Renal cortex interstitium (tissue), 11 donors: ENCODE measurements at regions not wholly inside any gene's neighbourhood (a gene's known extent, or its start where the extent isn't known, plus 50 kb on each side); places are given as distances from the start of the nearest gene placed in this dataset.

Source experiments
- DNase-seq, 11 donors: peaks; one replicate each; pipeline ENCODE4 v3.0.0-alpha.2; 2013; ENCODE audit warnings: low read depth in 9 of 11, low spot score in 4 of 11; ENCODE audit errors: extremely low read depth in 1 of 11

DNA sequence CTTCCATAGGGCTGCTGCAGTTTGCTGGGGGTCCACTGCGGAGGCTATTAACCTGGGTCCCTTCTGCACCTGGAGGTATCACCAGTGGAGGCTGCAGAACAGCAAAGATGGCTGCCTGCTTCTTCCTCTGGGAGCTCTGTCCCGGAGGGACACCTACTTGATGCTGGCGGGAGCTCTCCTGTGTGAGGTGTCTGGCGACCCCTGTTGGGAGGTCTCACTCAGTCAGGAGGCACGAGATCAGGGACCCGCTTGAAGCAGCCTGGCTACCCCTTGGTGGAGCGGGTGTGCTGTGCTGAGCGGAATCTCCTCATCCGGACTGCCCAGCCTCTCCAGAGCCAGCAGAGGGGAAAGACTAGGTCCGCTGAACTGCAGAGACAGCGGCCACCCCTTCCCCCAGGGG, 56.0 kb upstream of the CTXND1 start:
- DNase-seq: no peak

DNA sequence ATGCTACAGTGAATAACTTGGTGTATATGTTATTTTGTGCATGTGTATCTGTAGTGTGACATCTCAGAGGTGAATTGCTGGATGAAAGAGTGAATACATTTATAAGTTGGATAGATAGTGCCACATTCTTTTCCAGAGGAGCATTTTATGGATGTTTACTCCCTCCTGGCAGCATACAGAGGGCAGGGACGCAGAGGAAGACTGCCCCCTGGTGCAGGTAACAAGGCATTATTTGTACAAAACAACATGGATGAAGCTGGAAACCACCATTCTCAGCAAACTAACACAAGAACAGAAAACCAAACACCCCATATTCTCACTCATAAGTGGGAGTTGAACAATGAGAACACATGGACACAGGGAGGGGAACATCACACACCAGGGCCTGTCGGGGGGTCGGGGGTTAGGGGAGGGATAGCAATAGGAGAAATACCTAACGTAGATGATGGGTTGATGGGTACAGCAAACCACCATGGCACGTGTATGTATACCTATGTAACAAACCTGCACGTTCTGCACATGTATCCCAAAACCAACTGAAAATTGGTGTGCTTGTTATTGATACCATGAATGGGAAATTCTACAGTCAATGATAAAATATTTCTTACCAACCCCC, 57.9 kb upstream of the CTXND1 start:
- DNase-seq: peak in 6 of 11 donors; percentile 6 to 35 (median 20)

DNA sequence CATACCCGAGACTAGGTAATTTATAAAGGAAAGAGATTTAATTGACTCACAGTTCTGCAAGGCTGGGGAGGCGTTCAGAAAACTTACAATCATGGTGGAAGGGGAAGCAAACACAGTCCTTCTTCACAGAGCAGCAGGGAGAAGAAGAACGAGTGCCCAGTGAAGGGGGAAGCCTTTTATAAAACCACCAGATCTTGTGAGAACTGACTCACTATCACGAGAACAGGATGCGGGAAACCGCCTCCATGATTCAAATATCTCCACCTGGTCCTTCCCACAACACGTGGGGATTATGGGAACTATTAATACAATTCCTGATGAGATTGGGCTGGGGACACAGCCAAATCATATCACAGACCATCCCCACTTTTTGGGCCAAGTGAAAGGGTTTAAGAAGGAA, 58.8 kb upstream of the CTXND1 start:
- no peak for DNase-seq

DNA sequence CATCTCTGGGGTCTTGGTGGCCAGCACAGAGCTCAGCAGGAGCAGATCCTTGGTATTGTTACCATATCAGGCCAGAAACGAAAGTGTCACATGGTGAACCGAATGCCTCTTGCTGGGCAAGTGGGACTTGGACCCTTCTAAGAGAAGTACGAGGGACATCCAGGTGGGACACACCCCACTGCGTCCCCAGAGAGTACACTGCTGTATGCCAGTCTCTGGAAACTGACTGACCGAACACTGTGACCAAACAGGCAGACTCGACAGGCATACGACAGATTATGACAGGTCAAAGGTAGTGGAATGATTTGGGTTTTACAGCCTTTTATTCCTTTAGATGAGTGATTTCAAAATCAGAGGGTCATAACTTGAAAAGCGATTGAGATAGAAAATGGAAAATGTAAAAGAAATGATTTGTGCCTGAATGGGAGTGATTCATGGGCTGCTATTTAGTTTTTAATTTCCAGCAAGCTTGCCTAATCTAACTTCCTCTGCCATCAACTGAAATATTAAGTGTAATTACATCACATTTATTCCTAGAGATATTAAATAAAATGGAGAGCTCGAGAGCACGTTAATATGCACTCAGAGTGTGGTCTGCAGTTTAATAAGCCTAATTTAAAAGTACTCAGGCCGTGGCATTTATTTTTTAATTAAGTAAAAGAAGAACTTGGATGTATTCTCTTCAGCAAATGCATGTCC, 63.4 kb upstream of the CTXND1 start:
- DNase-seq: no peak

DNA sequence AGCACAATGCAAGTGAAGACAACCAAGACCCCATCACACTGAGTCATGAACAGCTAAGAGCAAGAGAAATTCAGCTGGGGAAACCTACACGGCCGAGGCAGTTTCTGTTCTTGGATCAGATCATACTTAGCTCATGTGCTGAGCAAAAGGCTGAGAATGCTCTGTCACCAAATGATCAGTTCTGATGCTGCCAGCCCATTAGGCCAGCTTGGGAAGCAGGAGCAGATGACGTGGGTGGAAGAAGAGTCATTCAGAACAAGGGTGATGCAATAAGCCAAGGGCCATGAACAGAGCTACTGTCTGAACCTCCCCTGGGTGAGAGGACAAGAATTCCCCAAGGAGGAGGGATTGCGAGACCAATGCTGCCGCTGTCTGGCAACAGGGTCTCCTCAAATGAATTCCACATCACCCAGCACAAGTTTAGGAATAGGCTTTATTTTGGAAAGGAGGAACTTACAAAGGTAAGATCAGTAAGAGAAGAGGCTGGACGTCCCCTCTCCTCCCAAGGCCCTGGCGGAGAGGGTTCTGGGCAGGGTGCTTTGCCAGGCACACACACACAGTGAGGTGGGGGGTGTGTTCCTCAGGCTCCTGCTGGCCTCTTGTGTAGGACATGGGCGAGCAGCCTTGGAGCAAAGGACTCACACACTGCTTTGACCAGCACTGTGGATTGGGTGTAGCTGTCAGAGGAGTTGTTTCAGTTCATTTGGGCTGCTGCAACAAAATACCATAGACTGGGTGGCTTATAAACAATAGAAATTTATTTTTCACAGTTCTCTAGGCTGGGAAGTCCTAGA, 65.6 kb upstream of the CTXND1 start:
- no peak for DNase-seq

DNA sequence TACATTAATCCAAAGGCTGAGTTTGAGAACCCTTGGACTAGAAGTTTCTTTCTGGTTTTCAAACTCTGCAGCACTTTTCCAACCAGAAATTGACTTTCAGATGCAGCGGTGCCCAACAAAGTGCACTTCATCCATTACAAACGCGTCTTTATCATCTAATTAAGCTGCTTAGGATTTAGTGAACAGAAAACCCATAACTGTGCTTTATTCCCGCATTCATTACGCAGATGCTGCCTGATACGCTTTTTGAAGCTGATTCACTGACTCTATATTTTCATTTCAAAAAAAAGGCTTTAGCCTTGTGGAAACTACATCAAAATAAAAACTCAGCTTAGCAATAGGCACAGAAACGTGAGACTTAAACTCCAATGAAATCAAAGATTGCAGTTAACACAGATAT, 69.8 kb upstream of the CTXND1 start:
- no peak for DNase-seq

DNA sequence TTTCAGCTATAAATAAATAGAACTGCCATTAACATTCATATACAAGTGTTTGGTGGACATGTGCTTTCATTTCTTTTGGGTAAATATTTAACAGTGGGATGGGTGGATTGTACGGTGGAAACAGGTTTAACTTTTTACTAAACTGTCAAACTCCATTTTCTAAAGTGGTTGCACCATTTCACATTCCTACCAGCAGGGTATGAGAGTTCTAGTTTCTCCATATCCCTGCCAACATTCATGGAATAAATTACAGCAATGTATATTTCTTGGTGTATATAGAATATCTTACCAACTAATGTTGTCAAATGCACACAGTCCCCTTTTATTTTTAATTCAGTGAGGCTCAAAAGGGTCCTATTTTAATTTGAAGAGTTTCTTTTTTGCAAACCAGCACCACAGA, 71.3 kb upstream of the CTXND1 start:
- no peak for DNase-seq

DNA sequence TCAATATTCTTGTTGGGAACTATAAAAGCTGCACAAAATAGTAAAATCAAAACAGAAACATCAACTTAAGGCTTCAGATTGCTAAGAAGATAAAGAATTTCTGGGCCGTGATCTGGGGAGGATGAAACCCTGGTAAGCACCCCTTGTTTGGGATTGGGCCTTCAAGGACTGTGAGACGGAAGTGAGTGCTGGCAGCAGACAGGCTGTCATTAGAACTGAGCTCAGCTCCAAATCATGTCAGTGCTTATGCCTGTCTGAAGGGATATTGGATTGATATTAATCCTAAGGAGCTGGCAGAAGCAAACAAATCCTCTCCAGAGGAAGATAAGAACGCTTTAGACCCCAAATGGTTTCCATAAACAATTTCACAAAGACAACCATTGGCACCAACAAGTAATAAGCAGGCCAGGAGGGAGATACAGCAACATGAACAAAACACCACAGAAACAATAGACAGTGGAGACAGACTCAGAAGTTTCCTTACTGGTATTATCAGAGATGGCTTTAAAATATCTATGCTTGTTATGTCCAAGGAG, 72.6 kb upstream of the CTXND1 start:
- DNase-seq: no peak

DNA sequence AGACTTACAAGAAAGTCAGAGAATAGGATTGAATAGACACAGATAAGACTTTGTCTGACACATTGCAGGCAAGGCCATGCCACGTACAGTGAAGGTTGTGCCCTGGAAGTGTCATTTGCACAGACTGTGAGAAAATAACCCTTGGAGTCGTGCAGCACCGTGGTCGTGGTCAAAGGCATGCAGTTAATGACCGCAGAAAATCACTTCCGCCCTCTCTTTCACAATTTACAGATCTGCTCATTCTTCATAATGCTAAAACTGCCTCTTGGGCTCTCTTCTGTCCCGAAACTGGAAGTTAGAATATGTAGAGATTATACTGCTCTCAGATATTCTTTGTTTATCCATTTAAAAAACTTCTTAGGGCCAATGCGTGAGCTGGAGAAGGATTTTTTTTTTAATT, 73.2 kb upstream of the CTXND1 start:
- DNase-seq: no peak

DNA sequence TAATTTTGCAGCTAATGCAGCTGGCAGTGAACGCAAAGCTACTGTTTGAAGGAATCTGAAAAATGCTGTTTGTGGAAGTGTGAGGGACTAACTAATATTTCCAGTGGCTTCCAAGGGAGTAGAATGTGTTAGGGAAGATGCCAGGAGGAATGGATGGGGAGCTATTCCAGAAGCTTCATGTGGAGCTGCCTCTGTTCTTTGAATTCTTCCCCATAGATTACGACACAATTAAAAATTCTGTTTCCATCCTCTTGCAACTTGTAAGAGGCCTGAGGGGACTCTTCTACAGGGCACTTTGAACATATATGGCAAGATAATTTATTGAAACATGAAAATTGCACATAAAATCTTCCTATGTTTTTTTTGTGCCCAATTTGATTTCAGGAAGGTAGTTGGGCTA, 74.3 kb upstream of the CTXND1 start:
- DNase-seq: no peak

DNA sequence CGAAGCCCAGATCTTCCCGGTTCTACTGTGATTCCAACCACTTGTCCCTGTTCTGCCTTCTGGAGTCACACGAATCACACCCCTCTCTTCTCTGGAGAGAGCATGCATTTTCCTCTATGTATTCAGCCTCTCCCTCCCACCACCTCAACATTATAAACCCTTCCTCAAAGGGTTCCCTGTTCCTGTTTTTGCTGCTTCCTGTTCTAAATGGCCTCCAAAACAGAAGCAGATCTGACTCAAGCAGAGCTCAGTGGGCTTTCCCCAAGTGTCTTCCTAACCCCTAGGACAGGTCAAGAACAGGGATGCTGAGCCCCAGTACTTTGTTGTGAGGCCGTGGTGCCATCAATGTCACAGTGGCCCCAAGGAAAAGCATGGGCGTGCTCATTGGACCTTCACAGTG, 75.7 kb upstream of the ARNT2 start:
- DNase-seq: no peak

DNA sequence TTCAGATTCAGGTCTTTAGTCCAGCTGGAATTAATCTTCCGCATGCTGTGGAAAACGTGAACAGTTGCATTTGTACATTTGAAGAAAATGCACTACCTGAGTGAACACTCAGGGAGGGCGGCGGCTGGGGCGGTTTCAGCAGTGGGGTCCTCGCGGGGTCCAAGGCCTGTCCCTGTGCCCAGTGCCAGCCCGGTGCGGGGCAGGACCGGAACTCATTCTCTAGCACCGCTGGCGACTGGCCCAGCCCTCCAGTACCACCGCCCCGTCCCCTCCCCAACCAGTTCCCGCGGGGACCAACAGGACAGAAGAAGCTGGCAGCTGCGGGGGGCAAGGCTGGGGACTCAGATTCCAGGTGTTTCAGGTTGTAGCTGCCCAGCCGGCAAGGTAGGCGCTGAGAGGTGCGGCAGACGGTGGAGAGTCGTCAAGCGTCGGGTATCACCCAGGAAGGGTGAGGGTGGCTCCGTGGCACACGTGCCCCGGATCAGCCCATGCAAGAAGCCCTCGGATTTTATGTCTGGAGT, 72.2 kb upstream of the ARNT2 start:
- no peak for DNase-seq

DNA sequence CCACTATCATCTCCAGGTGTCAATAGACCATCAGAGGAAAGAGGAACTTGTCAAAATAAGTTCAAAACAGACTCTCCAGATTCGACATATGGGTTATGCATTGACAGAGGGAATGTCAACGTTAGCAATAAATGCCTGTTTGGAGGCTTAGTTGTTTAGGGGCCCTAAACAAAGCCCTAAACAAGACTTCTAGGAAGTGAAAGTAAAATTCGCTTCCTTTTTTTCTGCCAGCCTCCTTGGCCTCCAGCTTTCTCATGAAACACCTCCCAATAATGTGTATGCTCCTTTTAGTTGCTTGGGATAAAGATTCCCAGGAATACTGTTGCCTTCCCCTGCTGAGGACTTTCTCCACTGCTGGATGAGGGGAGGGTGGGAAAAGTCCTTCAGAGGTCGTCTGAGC, 70.9 kb upstream of the ARNT2 start:
- no peak for DNase-seq

DNA sequence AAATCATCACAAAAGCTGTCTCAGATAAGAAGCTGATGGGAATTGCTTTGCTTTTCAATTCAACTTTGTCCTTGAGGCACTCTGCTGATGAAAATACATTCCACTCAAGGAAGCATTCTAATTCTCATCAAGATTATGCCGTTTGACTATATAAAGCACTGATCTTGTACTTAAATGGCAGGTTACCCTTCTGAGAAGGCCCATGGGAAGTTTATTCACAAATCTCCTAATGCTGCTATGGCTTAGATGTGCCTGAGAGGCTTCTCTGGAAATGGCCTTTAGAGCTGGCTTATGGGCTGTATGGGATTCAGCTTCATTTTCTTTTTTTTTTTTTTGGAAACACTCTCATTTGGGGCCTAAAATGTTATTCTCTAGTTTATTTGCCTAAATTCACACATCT, 69.7 kb upstream of the ARNT2 start:
- DNase-seq: no peak

DNA sequence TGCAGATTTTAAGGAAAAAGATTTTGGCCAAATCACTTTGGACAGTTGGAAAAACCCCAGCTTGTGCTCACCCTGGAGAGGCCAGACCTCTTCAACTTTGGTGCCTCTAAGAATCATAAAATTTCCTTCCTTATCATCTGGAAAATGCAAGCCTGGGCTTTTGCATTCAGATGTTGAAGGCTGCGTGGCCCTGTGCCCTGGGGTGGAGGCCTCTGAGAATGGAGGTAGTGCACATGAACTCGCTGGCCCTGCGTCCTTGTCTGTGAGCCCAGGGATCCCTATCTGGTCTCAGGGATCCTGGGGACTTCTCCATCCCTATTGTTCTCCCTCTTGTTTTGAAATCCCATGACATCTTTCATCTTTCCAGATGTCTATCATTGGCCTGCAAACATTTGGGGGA, 64.6 kb upstream of the ARNT2 start:
- DNase-seq: no peak

DNA sequence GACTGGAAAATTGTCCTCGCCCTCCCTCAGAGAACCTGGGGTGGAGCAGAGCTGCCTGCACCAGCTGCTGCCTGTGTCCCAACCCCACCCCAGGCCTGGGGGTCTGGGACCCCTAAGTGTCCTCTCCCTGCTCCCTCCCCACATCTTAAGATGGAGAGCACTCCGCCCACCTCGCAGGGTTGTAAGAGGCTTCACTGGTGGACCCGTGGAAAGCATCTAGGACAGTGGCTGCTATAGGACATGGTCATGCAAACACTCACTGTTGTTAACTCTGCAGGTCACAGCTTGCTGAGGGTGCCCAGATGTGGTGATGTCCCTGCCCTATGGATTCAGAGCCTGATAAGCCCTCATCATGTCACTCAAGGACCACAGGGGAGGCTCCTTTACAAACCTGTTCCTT, 62.0 kb upstream of the ARNT2 start:
- no peak for DNase-seq

DNA sequence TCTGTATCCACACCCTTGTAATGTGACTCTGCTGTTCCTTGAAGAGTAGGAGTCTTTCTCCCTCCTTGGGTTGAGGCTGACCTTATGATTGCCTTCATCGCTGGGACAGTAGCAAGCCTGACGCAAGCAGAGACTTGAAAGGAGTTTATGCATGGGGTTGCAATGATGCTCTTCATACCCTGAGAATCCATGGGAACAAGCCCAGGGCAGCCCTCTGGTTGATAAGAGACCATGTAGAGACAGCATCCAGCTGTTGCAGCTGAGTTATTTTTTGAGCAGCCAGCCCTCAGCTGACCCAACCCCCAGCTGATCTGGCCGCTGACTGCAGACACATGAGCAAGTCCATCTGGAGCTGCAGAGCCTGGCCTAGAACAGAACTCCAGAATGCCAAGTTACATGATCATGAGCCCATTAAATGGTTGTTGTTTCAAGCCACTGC, 60.6 kb upstream of the ARNT2 start:
- DNase-seq: peak; percentile 61 to 87 (median 76)

DNA sequence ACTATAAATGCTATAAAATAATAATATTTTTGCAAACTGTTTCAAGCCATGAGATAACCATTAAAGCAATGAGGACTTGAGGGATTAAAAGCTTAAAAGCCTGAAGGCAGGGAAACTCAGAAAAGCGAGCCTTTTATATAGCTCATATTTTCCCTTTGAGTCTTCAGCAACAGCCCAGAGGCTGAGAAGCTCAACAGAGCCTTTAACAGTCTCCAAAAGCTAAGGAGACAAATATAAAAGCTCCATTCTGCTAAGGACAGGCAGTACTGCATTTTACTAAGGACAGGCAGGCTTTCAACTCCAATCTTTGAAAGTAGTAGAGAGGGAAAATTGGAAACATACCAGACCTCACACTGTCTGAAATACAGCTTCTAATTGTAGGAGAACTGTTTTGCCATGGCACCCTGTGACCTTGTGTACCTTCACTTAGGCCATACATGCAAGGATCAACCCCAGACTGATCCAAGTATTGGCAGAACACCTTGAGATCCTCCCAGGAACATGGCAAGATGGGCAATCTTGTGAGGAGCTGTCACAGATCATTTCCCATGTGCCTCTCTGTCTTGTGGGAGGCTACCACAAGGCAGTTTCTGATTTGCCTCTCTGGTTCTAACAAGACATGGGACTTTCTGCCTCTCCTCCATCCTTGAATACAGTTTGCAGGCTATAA, 53.1 kb upstream of the ARNT2 start:
- DNase-seq: no peak
